Keratinocyte (primary cell): ENCODE measurements at regions not wholly inside any gene's neighbourhood (a gene's known extent, or its start where the extent isn't known, plus 50 kb on each side); places are given as distances from the start of the nearest gene placed in this dataset.
A peak's percentile ranks its signal among the peaks of the same experiment; 100 is the strongest.

ENCODE experiments used
- DNase-seq: peaks from one replicate; pipeline ENCODE4 v3.0.0-alpha.2; 2011; ENCODE audit warnings: low read depth, missing footprints, low spot score
- FAIRE-seq: peaks from 2 replicates; lab custom pipeline; 2011; peaks lifted over from hg19 to GRCh38; lab: Jason Lieb, UNC
- H2AFZ ChIP-seq: 2 replicates; pipeline ENCODE4 v1.6.0; 2012; ENCODE audit warnings: low read length, control low read depth, inconsistent platforms; ENCODE audit not compliant: control insufficient read depth
- H3K27ac ChIP-seq: 2 replicates; pipeline ENCODE4 v1.5.1; 2011; ENCODE audit warnings: low read length; ENCODE audit not compliant: control insufficient read depth, insufficient read depth
- H3K27me3 ChIP-seq: 3 replicates; pipeline ENCODE4 v1.6.0; 2011; ENCODE audit warnings: low read length; ENCODE audit not compliant: control insufficient read depth, insufficient read depth; ENCODE audit errors: extremely low read depth
- H3K36me3 ChIP-seq, 2 experiments: 2 replicates in 1 of 2; 3 replicates in 1 of 2; pipeline ENCODE4 v1.5.1; 2011; ENCODE audit warnings: low read length in 2 of 2, mild to moderate bottlenecking in 1 of 2; ENCODE audit not compliant: control insufficient read depth in 2 of 2, insufficient read depth in 2 of 2; ENCODE audit errors: extremely low read depth in 1 of 2
- H3K4me1 ChIP-seq: 3 replicates; pipeline ENCODE4 v1.5.1; 2011; ENCODE audit warnings: low read length; ENCODE audit not compliant: control insufficient read depth, insufficient read depth; ENCODE audit errors: extremely low read depth
- H3K4me2 ChIP-seq: 3 replicates; pipeline ENCODE4 v1.6.0; 2011; ENCODE audit warnings: low read depth, low read length; ENCODE audit not compliant: control insufficient read depth, insufficient read depth; ENCODE audit errors: extremely low read depth
- H3K4me3 ChIP-seq, 3 experiments: fragments of 200-600 bp in 1 of 3; sonication (generic) in 1 of 3; 2 replicates in 2 of 3; 3 replicates in 1 of 3; pipeline ENCODE4 v1.5.1; 2011 to 2016; ENCODE audit warnings: low read length in 3 of 3, mild to moderate bottlenecking in 3 of 3, control low read depth in 2 of 3, inconsistent platforms in 1 of 3, low read depth in 1 of 3, mixed read lengths in 1 of 3, mixed run types in 1 of 3, moderate library complexity in 1 of 3; ENCODE audit not compliant: control insufficient read depth in 2 of 3, insufficient read depth in 2 of 3; ENCODE audit errors: extremely low read depth in 1 of 3
- H3K79me2 ChIP-seq: 2 replicates; pipeline ENCODE4 v1.6.0; 2012; ENCODE audit warnings: low read length; ENCODE audit not compliant: control insufficient read depth, insufficient read depth
- H3K9ac ChIP-seq: 3 replicates; pipeline ENCODE4 v1.6.0; 2011; ENCODE audit warnings: low read length; ENCODE audit not compliant: control insufficient read depth, insufficient read depth; ENCODE audit errors: extremely low read depth
- H3K9me1 ChIP-seq: 3 replicates; pipeline ENCODE4 v1.6.0; 2011; ENCODE audit warnings: low read length; ENCODE audit not compliant: control insufficient read depth, insufficient read depth; ENCODE audit errors: extremely low read depth
- H3K9me3 ChIP-seq: 2 replicates; pipeline ENCODE4 v1.5.1; 2012; ENCODE audit warnings: low read depth, low read length; ENCODE audit not compliant: control insufficient read depth
- H4K20me1 ChIP-seq: 3 replicates; pipeline ENCODE4 v1.6.0; 2011; ENCODE audit warnings: low read length; ENCODE audit not compliant: control insufficient read depth, insufficient read depth; ENCODE audit errors: extremely low read depth
- EZH2 ChIP-seq: IDR thresholded peaks from one replicate; pipeline ENCODE4 v1.6.1; 2012; ENCODE audit warnings: inconsistent platforms, mild to moderate bottlenecking, low read length, moderate library complexity
- dilution Hi-C: fragments of 300-500 bp; cut with MboI; formaldehyde crosslinking; loops from one replicate; pipeline ENCODE4 v1.7.0; 2020; ENCODE audit warnings: low sequenced_read_pairs; ENCODE audit not compliant: extremely low pct_ligation_motif_present
- TF ChIP-seq, protein P1 (sequence below), 3 experiments: IDR thresholded peaks in 1 of 3; conservative IDR thresholded peaks in 1 of 3; optimal IDR thresholded peaks in 1 of 3; 2 replicates in 2 of 3; 3 replicates in 1 of 3; pipeline versions ENCODE3 to v1.5.1; 2011; ENCODE audit warnings: low read length in 3 of 3, mild to moderate bottlenecking in 3 of 3, moderate library complexity in 2 of 3, control low read depth in 1 of 3, inconsistent platforms in 1 of 3; ENCODE audit not compliant: insufficient read depth in 2 of 3; ENCODE audit errors: extremely low read depth in 1 of 3

DNA sequence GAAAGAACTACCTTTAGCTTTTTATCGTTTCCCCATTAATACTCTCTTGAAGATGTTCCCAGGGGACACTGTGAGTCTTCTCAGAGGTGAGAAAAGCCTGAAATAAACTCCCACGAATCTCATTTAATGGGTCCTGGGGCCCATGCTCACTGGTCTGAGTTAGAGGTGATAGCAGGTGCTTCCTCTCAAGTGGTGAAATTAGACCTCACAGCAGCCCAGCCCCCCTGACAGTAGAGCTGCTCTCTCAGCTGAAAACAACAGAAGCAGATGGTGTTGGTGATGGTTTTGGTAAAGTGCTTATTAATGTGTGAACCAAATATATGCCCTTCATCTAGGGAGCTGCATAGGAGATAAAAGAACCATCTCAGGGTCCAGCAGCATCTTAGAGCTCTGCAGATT is 76.8 kb upstream of the VPREB1 start:
- H3K27me3 ChIP-seq: peaks cover 19% of the 10 kb centered on the region
- H3K9ac ChIP-seq: no peak overlapping the region
- peak overlapping the region in 1 of 3 experiments; percentile 40 for H3K4me3 ChIP-seq
- no peaks in the 10 kb centered on the region for H3K36me3 ChIP-seq
- no peak for TF ChIP-seq EZH2
- TF ChIP-seq, protein P1, sequence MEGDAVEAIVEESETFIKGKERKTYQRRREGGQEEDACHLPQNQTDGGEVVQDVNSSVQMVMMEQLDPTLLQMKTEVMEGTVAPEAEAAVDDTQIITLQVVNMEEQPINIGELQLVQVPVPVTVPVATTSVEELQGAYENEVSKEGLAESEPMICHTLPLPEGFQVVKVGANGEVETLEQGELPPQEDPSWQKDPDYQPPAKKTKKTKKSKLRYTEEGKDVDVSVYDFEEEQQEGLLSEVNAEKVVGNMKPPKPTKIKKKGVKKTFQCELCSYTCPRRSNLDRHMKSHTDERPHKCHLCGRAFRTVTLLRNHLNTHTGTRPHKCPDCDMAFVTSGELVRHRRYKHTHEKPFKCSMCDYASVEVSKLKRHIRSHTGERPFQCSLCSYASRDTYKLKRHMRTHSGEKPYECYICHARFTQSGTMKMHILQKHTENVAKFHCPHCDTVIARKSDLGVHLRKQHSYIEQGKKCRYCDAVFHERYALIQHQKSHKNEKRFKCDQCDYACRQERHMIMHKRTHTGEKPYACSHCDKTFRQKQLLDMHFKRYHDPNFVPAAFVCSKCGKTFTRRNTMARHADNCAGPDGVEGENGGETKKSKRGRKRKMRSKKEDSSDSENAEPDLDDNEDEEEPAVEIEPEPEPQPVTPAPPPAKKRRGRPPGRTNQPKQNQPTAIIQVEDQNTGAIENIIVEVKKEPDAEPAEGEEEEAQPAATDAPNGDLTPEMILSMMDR (optimal IDR thresholded peaks at IDR 0.05 in 1 of 3, IDR thresholded peaks at IDR 0.05 in 1 of 3, conservative IDR thresholded peaks at IDR 0.05 in 1 of 3; ENCODE audit: extremely low read depth in 1 of 3, insufficient read depth in 2 of 3, low read length in 3 of 3): no peak
- no peaks in the 10 kb centered on the region for H3K4me1 ChIP-seq
- H2AFZ ChIP-seq: no peak overlapping the region
- no peak overlapping the region for H3K27ac ChIP-seq
- DNase-seq (no peak), FAIRE-seq (no peak)
- H3K9me1 ChIP-seq: no peaks in the 10 kb centered on the region
- no peaks in the 10 kb centered on the region for H3K9me3 ChIP-seq
- dilution Hi-C loops: no loop called here
- H3K4me2 ChIP-seq: no peak overlapping the region
- no peaks in the 10 kb centered on the region for H4K20me1 ChIP-seq
- H3K79me2 ChIP-seq: no peaks in the 10 kb centered on the region

DNA sequence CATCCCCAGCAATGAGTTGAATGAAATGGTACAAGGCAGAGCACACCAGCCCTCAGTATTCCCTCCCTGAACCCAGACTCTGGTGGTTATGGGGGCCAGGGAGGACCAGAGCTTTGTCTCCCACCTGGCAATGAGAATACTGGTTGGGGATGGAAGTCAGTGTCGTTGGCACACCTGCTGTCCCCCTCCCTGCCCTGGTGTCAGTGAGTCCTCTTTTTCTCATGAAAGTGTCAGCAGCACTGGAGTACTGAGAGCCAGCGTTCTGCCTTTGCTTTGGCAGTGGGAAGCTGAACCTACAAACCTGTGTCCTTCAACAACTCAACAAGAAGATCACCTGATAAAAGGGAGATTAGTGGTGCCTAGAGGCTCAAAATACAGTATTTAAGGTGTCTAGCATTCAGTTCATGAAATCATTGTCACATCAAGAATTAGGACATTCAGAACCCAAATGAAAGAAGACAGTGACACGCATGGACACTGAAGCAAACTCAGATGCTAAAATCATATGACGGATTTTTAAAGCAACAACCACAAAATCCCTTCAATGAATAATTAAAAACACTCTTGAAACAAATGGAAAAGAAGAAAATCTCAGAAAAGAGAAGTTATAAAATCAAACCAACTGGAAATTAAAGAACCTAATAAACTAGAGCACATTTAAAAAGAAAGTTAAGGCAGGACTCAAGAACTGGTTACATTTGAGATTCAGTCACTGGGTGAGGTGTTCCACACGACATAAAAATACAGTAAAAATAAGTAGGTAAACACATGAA is 77.5 kb upstream of the VPREB1 start:
- DNase-seq (no peak), FAIRE-seq (no peak)
- TF ChIP-seq EZH2: no peak
- TF ChIP-seq, protein P1 (optimal IDR thresholded peaks at IDR 0.05 in 1 of 3, IDR thresholded peaks at IDR 0.05 in 1 of 3, conservative IDR thresholded peaks at IDR 0.05 in 1 of 3; ENCODE audit: extremely low read depth in 1 of 3, insufficient read depth in 2 of 3, low read length in 3 of 3): no peak
- H3K9me1 ChIP-seq: no peaks in the 10 kb centered on the region
- no peak overlapping the region for H3K4me2 ChIP-seq
- H3K79me2 ChIP-seq: no peaks in the 10 kb centered on the region
- H3K4me1 ChIP-seq: no peaks in the 10 kb centered on the region
- H3K9me3 ChIP-seq: no peaks in the 10 kb centered on the region
- no peaks in the 10 kb centered on the region for H3K36me3 ChIP-seq
- H3K4me3 ChIP-seq: no peak overlapping the region
- H2AFZ ChIP-seq: no peak overlapping the region
- H4K20me1 ChIP-seq: no peaks in the 10 kb centered on the region
- H3K9ac ChIP-seq: no peak overlapping the region
- H3K27me3 ChIP-seq: peaks cover 19% of the 10 kb centered on the region
- dilution Hi-C loops: no loop called here
- H3K27ac ChIP-seq: no peak overlapping the region
